K562 (cell line): ENCODE measurements at regions not wholly inside any gene's neighbourhood (a gene's known extent, or its start where the extent isn't known, plus 50 kb on each side); places are given as distances from the start of the nearest gene placed in this dataset.

ENCODE experiments used
- ATAC-seq: fragments of 200-7000 bp; cut with Tn5 transposase; 3 replicates; pipeline ENCODE4 v1.9.1; 2020; ENCODE audit warnings: moderate library complexity
- BruUV-seq: library from RNA; stranded (reverse); fragments of 400-500 nt; replicated peaks from 2 replicates; lab custom pipeline; 2021; lab: Mats Ljungman, UMichigan
- CTCF ChIA-PET: fragments of 300-600 bp; formaldehyde crosslinking; extraction: SDS; loops from one replicate; lab custom pipeline; 2021; ENCODE audit warnings: low intra/inter-chr PET ratio; lab: Yijun Ruan, JAX
- POLR2A ChIA-PET: fragments of 300-600, 350-650 bp; sonication (Branson Sonifier 250); formaldehyde crosslinking; extraction: SDS; loops from one replicate; lab custom pipeline; 2021; ENCODE audit warnings: antibody characterized with exemption, inconsistent platforms; lab: Yijun Ruan, JAX
- DNase-seq, 4 experiments: peaks; one replicate each; pipeline versions ENCODE4 v3.0.0 to v3.0.0-alpha.2; 2011 to 2018; ENCODE audit warnings: low spot score in 3 of 4, mixed read lengths in 3 of 4; ENCODE audit errors: extremely low read depth in 1 of 4
- FAIRE-seq: peaks from 2 replicates; lab custom pipeline; 2011; peaks lifted over from hg19 to GRCh38; lab: Jason Lieb, UNC
- H2AFZ ChIP-seq: 2 replicates; pipeline ENCODE4 v1.6.0; 2011; ENCODE audit warnings: low read depth, low read length, control low read depth, inconsistent platforms
- H3K27ac ChIP-seq: fragments of 200-600 bp; 3 replicates; pipeline ENCODE4 v1.8.0; 2011; ENCODE audit warnings: low read depth, mild to moderate bottlenecking, control low read depth, inconsistent platforms, low read length, moderate library complexity, mixed read lengths; ENCODE audit errors: extremely low read depth
- H3K27me3 ChIP-seq, 2 experiments: fragments of 300-600 bp in 1 of 2; 2 replicates in 1 of 2; 3 replicates in 1 of 2; pipeline versions ENCODE4 v1.6.0 to v1.8.0; 2011; ENCODE audit warnings: inconsistent platforms in 2 of 2, low read length in 2 of 2, mild to moderate bottlenecking in 1 of 2, mixed read lengths in 1 of 2, moderate library complexity in 1 of 2; ENCODE audit not compliant: control insufficient read depth in 2 of 2, insufficient read depth in 2 of 2
- H3K36me3 ChIP-seq: fragments of 300-600 bp; 3 replicates; pipeline ENCODE4 v1.8.0; 2011; ENCODE audit warnings: mild to moderate bottlenecking, low read length, inconsistent platforms; ENCODE audit not compliant: control insufficient read depth, insufficient read depth
- H3K4me1 ChIP-seq, 2 experiments: fragments of 200-600 bp in 1 of 2; replicated peaks in 1 of 2; 2 replicates in 1 of 2; 3 replicates in 1 of 2; pipeline versions ENCODE4 v1.5.1 to v1.8.0; 2011; ENCODE audit warnings: inconsistent platforms in 2 of 2, low read length in 2 of 2, mild to moderate bottlenecking in 1 of 2, mixed read lengths in 1 of 2, moderate library complexity in 1 of 2; ENCODE audit not compliant: control insufficient read depth in 2 of 2, insufficient read depth in 2 of 2
- H3K4me2 ChIP-seq: 2 replicates; pipeline ENCODE4 v1.6.1; 2011; ENCODE audit warnings: low read length, control low read depth, inconsistent platforms, mixed read lengths; ENCODE audit not compliant: insufficient read depth
- H3K4me3 ChIP-seq: fragments of 200-600 bp; sonication (generic), shearing (Covaris generic); 2 replicates; pipeline ENCODE4 v1.5.1; 2016; ENCODE audit warnings: control low read depth, inconsistent platforms
- H3K79me2 ChIP-seq: fragments of 200-600 bp; 3 replicates; pipeline ENCODE4 v1.8.0; 2011; ENCODE audit warnings: low read length, inconsistent platforms; ENCODE audit not compliant: control insufficient read depth, insufficient read depth
- H3K9ac ChIP-seq, 2 experiments: 2 replicates each; pipeline versions ENCODE4 v1.6.0 to v1.6.1; 2011; ENCODE audit warnings: low read depth in 2 of 2, low read length in 2 of 2, control low read depth in 1 of 2, inconsistent platforms in 1 of 2, mild to moderate bottlenecking in 1 of 2, mixed read lengths in 1 of 2; ENCODE audit not compliant: insufficient read depth in 1 of 2
- H3K9me1 ChIP-seq: one replicate; pipeline ENCODE4 v1.6.0; 2011; ENCODE audit warnings: inconsistent platforms, mild to moderate bottlenecking, low read length, moderate library complexity; ENCODE audit not compliant: control insufficient read depth, insufficient read depth
- H3K9me3 ChIP-seq: replicated peaks from 2 replicates; pipeline ENCODE4 v1.5.1; 2011; ENCODE audit warnings: low read depth, low read length, inconsistent platforms; ENCODE audit not compliant: control insufficient read depth, insufficient read depth
- H4K20me1 ChIP-seq: replicated peaks from 2 replicates; pipeline ENCODE4 v1.6.1; 2011; ENCODE audit warnings: low read length, inconsistent platforms, mixed read lengths; ENCODE audit not compliant: control insufficient read depth, insufficient read depth
- CHD7 ChIP-seq: fragments of 200-600 bp; sonication (generic); IDR thresholded peaks from one replicate; pipeline ENCODE4 v1.6.1; 2012; ENCODE audit warnings: mild to moderate bottlenecking, low read depth, low read length, inconsistent platforms
- CSDE1 ChIP-seq, 2 experiments: fragments of 450-650 bp; IDR thresholded peaks; 2 replicates each; pipeline ENCODE4 v1.6.1; 2016; ENCODE audit warnings: mild to moderate bottlenecking in 1 of 2
- HNRNPK ChIP-seq: fragments of 200-400 bp; formaldehyde crosslinking; IDR thresholded peaks from one replicate; pipeline ENCODE4 v1.6.1; 2018; ENCODE audit warnings: mild to moderate bottlenecking, low read depth, low read length; ENCODE audit not compliant: poor library complexity, severe bottlenecking
- MTA3 ChIP-seq: fragments of 450-650 bp; formaldehyde crosslinking; IDR thresholded peaks from 2 replicates; pipeline ENCODE4 v1.6.1; 2017; ENCODE audit warnings: mild to moderate bottlenecking, borderline replicate concordance
- ZNF165 ChIP-seq: fragments of 250-450 bp; sonication (Bioruptor Pico); IDR thresholded peaks from 2 replicates; pipeline ENCODE4 v1.4.0; 2020; ENCODE audit warnings: borderline replicate concordance
- WGBS: fragments of 100-300 bp; shearing (Covaris generic); methylation state at CpG from one replicate; pipeline ENCODE4 v1.1.6; 2016; ENCODE audit warnings: low coverage, mixed read lengths; ENCODE audit not compliant: insufficient coverage; ENCODE audit errors: missing lambda C conversion rate; 5-methylcytosine and 5-hydroxymethylcytosine counted together
- in situ Hi-C: fragments of 300-500 bp; cut with MboI; formaldehyde crosslinking; loops from 4 replicates; pipeline ENCODE4 v1.15.0; 2018; ENCODE audit warnings: inconsistent platforms, mixed read lengths
- intact Hi-C: fragments of 100-400 bp; cut with micrococcal nuclease; formaldehyde crosslinking; loops from 2 replicates; pipeline ENCODE4 v1.14.2; 2022

DNA sequence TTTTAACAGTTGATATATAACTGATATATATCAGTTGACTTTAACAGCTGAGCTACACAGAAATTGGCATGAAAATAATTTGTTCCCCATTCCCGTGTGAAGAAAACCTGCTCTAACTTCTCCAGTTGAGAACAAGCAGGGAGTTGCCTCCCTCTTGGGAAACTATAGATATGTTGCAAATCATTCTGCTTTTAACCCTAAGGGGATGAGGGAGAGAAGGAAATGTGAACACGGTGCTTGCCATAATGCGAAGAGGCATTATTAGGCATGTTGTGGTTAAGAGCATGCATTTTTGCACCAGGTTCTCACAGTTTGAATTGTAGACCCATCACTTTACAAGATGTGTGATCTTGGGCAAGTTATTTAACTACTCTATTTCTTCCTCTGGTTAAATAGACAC is 453.7 kb downstream of the TENT5A start:
- no peak for TF ChIP-seq CHD7
- no peak for TF ChIP-seq MTA3
- TF ChIP-seq HNRNPK = no peak
- no peak for TF ChIP-seq ZNF165 (CRISPR knock-in tag)
- TF ChIP-seq CSDE1 (IDR thresholded peaks at IDR 0.05) = no peak
- H3K4me2 ChIP-seq = no peak overlapping the region
- no peaks in the 10 kb centered on the region for H4K20me1 ChIP-seq
- H3K4me3 ChIP-seq = no peak overlapping the region
- 0 out of 2 replicates have a peak, but pooled peaks cover 2% of the 10 kb centered on the region for H3K9me3 ChIP-seq
- H3K79me2 ChIP-seq = no peaks in the 10 kb centered on the region
- ATAC-seq (no peak), DNase-seq (no peak), FAIRE-seq (no peak)
- in situ Hi-C loops = no loop called here
- WGBS = 0% methylated on average over 3 of the region's 3 CpGs
- H2AFZ ChIP-seq = no peak overlapping the region
- intact Hi-C loops = no loop called here
- BruUV-seq = no TSS peak
- ChIA-PET CTCF (no interaction called here), POLR2A (no interaction called here)
- no peaks in the 10 kb centered on the region for H3K36me3 ChIP-seq
- H3K4me1 ChIP-seq = no peaks in the 10 kb centered on the region
- H3K27me3 ChIP-seq = no peaks in the 10 kb centered on the region
- H3K27ac ChIP-seq = no peak overlapping the region
- no peaks in the 10 kb centered on the region for H3K9me1 ChIP-seq
- H3K9ac ChIP-seq = no peak overlapping the region
